ENCODE measurements at regions not wholly inside any gene's neighbourhood (a gene's known extent, or its start where the extent isn't known, plus 50 kb on each side); places are given as distances from the start of the nearest gene placed in this dataset.

DNA sequence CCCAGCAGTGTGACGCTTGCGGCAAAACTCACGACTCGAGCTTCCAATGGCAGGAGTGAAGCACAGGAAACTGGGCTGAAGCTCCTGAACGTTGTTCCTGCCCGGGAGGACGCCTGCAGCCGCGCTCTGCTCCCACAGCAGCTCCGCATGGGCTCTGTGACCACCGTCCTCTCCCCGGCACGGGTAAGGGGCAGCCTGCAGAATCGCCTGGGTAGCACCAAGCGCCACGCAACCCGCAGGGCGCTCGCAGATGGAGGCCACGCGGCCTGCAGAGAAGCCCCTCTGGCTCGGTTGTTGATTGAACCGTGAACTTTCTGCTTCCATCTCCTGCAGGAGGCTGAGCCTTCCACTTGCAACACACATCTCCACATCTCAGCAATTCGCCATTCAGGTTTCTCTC, 63.3 kb upstream of the ZNF236 start:
- no peak overlapping the region for H3K4me3 ChIP-seq (replicated peaks in 1 of 3; ENCODE audit: insufficient read depth in 1 of 3, low read depth in 1 of 3, low read length in 3 of 3)
- POLR2A ChIA-PET = no interaction called here
- dilution Hi-C loops (cut with MboI; ENCODE audit: extremely low pct_ligation_motif_present, low sequenced_read_pairs) (no loop called here), intact Hi-C loops (cut with micrococcal nuclease) (no loop called here)
- DNase-seq (ENCODE audit: low read depth, low spot score) (no peak), FAIRE-seq (no peak)
- no TSS peak for BruUV-seq (replicated peaks)
- no peaks in the 10 kb centered on the region for H3K9me3 ChIP-seq (replicated peaks; ENCODE audit: control insufficient read depth, insufficient read depth, low read length)
- H3K4me1 ChIP-seq (ENCODE audit: control insufficient read depth, extremely low read depth, insufficient read depth, low read length) = no peaks in the 10 kb centered on the region
- H3K27me3 ChIP-seq (ENCODE audit: control insufficient read depth in 2 of 2, insufficient read depth in 2 of 2, low read length in 2 of 2) = no peaks in the 10 kb centered on the region
- TF ChIP-seq MAX (IDR thresholded peaks at IDR 0.05; ENCODE audit: insufficient read depth, insufficient read length) (no peak), MYC (IDR thresholded peaks at IDR 0.05; ENCODE audit: low read depth, low read length) (no peak), FOS (IDR thresholded peaks at IDR 0.05; ENCODE audit: borderline replicate concordance, insufficient read depth, low read length) (no peak), POLR2AphosphoS5 (IDR thresholded peaks at IDR 0.05; ENCODE audit: insufficient read depth, low read depth, low read length) (no peak), EZH2 (IDR thresholded peaks at IDR 0.05; ENCODE audit: borderline replicate concordance, low read depth, low read length, severe bottlenecking) (no peak), JUN (IDR thresholded peaks at IDR 0.05; ENCODE audit: borderline replicate concordance, insufficient read depth, insufficient read length, low read depth) (no peak), POLR2A (IDR thresholded peaks at IDR 0.05; ENCODE audit: low read depth, low read length) (no peak)
- TF ChIP-seq, protein P1, sequence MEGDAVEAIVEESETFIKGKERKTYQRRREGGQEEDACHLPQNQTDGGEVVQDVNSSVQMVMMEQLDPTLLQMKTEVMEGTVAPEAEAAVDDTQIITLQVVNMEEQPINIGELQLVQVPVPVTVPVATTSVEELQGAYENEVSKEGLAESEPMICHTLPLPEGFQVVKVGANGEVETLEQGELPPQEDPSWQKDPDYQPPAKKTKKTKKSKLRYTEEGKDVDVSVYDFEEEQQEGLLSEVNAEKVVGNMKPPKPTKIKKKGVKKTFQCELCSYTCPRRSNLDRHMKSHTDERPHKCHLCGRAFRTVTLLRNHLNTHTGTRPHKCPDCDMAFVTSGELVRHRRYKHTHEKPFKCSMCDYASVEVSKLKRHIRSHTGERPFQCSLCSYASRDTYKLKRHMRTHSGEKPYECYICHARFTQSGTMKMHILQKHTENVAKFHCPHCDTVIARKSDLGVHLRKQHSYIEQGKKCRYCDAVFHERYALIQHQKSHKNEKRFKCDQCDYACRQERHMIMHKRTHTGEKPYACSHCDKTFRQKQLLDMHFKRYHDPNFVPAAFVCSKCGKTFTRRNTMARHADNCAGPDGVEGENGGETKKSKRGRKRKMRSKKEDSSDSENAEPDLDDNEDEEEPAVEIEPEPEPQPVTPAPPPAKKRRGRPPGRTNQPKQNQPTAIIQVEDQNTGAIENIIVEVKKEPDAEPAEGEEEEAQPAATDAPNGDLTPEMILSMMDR (IDR thresholded peaks at IDR 0.05; ENCODE audit: extremely low read depth in 1 of 2, insufficient read depth in 1 of 2, low read depth in 1 of 2, low read length in 2 of 2) = no peak
- H3K4me2 ChIP-seq (ENCODE audit: insufficient read depth, low read length) = no peak overlapping the region
- H3K9me1 ChIP-seq (replicated peaks; ENCODE audit: control insufficient read depth, extremely low read depth, insufficient read depth, low read length) = no peaks in the 10 kb centered on the region
- CTCF ChIA-PET = no interaction called here
- no peak overlapping the region for H3K27ac ChIP-seq (ENCODE audit: insufficient read depth, low read depth, low read length)
- no peaks in the 10 kb centered on the region for H3K36me3 ChIP-seq (ENCODE audit: control insufficient read depth in 2 of 2, extremely low read depth in 1 of 2, insufficient read depth in 2 of 2, low read length in 2 of 2)
- H3K9ac ChIP-seq (replicated peaks; ENCODE audit: extremely low read depth, insufficient read depth, low read length) = no peak overlapping the region
- no peak overlapping the region for H2AFZ ChIP-seq (ENCODE audit: low read depth, low read length)
- no peaks in the 10 kb centered on the region for H4K20me1 ChIP-seq (replicated peaks; ENCODE audit: control insufficient read depth, extremely low read depth, insufficient read depth, low read length)
- H3K79me2 ChIP-seq (ENCODE audit: control insufficient read depth, insufficient read depth, low read length) = no peaks in the 10 kb centered on the region
